Smooth muscle cell (in vitro differentiated cells): ENCODE measurements at regions not wholly inside any gene's neighbourhood (a gene's known extent, or its start where the extent isn't known, plus 50 kb on each side); places are given as distances from the start of the nearest gene placed in this dataset. TPM values are rescaled to one million over a fixed set of nuclear protein-coding genes. Genes with fewer than 3 reads are reported as not detected.

Experiments used
- DNase-seq: peaks from one replicate; lab custom pipeline; 2025; ENCODE audit not compliant: unreplicated experiment; lab: John Stamatoyannopoulos, UW
- H2AFZ ChIP-seq: fragments of 200-600 bp; sonication (generic); 2 replicates; pipeline ENCODE4 v1.6.0; 2016; ENCODE audit warnings: antibody characterized with exemption, low read depth, mild to moderate bottlenecking
- H3F3A ChIP-seq: fragments of 200-600 bp; sonication (generic); 2 replicates; pipeline ENCODE4 v1.6.0; 2017; ENCODE audit warnings: antibody characterized with exemption, low read depth
- H3K27ac ChIP-seq: fragments of 200-600 bp; sonication (generic); 2 replicates; pipeline ENCODE4 v1.5.1; 2016; ENCODE audit warnings: low read depth, mild to moderate bottlenecking
- H3K27me3 ChIP-seq: fragments of 200-600 bp; sonication (generic); 2 replicates; pipeline ENCODE4 v1.6.1; 2016; ENCODE audit warnings: low read depth, mild to moderate bottlenecking
- H3K36me3 ChIP-seq: fragments of 200-600 bp; sonication (generic); 2 replicates; pipeline ENCODE4 v1.5.1; 2016; ENCODE audit warnings: low read depth
- H3K4me1 ChIP-seq: fragments of 200-600 bp; sonication (generic); 2 replicates; pipeline ENCODE4 v1.5.1; 2016; ENCODE audit warnings: low read depth
- H3K4me2 ChIP-seq: fragments of 200-600 bp; sonication (generic); 2 replicates; pipeline ENCODE4 v1.6.0; 2016; ENCODE audit warnings: mild to moderate bottlenecking
- H3K4me3 ChIP-seq: fragments of 200-600 bp; sonication (generic); 2 replicates; pipeline ENCODE4 v1.5.1; 2016; ENCODE audit warnings: mild to moderate bottlenecking
- H3K79me2 ChIP-seq: fragments of 200-600 bp; sonication (generic); 2 replicates; pipeline ENCODE4 v1.6.0; 2016; ENCODE audit warnings: low read depth, mild to moderate bottlenecking
- H3K9ac ChIP-seq: fragments of 200-600 bp; sonication (generic); 2 replicates; pipeline ENCODE4 v1.6.0; 2016; ENCODE audit warnings: low read depth
- H3K9me3 ChIP-seq: fragments of 200-600 bp; sonication (generic); replicated peaks from 2 replicates; pipeline ENCODE4 v1.5.1; 2016; ENCODE audit warnings: low read depth
- H4K20me1 ChIP-seq: fragments of 200-600 bp; sonication (generic); 2 replicates; pipeline ENCODE4 v1.6.0; 2016; ENCODE audit warnings: low read depth
- WGBS: methylation state at CpG from one replicate; pipeline ENCODE4 v1.1.7; 2016; ENCODE audit warnings: low lambda C conversion rate; 5-methylcytosine and 5-hydroxymethylcytosine counted together
- small RNA-seq: library from RNA; depleted of rRNA; stranded (forward); fragments of <200 nt; gene quantifications from one replicate; pipeline ENCODE3, GENCODE V24; 2014
- TF ChIP-seq, protein P1 (sequence below): fragments of 200-600 bp; sonication (generic); IDR thresholded peaks from 2 replicates; pipeline ENCODE4 v1.5.1; 2017; ENCODE audit warnings: borderline replicate concordance, mild to moderate bottlenecking, antibody characterized with exemption; ENCODE audit not compliant: insufficient read depth, poor library complexity, severe bottlenecking

DNA sequence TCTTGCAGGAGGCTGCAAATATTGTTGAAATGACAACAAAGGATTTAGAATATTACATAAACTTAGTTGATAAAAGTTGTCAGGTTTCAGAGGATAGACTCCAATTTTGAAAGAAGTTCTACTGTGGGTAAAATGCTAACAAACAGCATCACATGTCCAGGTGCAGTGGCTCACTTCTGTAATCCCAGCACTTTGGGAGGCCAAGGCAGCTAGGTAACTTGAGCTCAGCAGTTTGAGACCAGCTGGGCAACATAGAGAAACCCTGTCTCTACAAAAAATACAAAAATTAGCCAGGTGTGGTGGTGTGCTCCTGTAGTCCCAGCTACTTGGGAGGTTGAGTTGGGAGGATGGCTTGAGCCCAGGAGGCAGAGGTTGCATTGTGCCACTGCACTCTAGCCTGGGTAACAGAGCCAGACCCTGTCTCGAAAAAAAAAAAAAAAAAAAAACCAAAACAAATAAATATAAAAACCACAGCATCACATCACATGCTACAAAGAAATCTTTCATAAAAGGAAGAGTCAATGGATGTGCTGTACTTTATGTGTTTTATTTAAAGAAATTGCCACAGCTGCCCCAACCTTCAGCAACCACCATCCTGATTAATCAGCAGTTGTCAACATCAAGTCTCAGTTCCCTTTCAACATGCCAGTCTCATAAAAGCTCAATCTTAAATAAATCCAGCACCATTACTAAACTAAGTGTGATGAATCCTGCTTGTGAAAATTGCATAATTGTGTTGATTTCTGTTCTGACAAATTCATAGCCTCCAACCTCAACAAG, 83.2 kb upstream of the MBL2 start:
- no peak overlapping the region for H3K9ac ChIP-seq
- H3K36me3 ChIP-seq: no peaks in the 10 kb centered on the region
- H3K9me3 ChIP-seq: no peaks in the 10 kb centered on the region
- H4K20me1 ChIP-seq: no peaks in the 10 kb centered on the region
- 85% methylated on average over 1 of the region's 1 CpG for WGBS
- DNase-seq: no peak
- H3K4me1 ChIP-seq: no peaks in the 10 kb centered on the region
- H3K27ac ChIP-seq: no peak overlapping the region
- H3K79me2 ChIP-seq: no peaks in the 10 kb centered on the region
- H3K27me3 ChIP-seq: no peaks in the 10 kb centered on the region
- H3F3A ChIP-seq: no peaks in the 10 kb centered on the region
- no peak overlapping the region for H2AFZ ChIP-seq
- H3K4me2 ChIP-seq: no peak overlapping the region
- TF ChIP-seq, protein P1, sequence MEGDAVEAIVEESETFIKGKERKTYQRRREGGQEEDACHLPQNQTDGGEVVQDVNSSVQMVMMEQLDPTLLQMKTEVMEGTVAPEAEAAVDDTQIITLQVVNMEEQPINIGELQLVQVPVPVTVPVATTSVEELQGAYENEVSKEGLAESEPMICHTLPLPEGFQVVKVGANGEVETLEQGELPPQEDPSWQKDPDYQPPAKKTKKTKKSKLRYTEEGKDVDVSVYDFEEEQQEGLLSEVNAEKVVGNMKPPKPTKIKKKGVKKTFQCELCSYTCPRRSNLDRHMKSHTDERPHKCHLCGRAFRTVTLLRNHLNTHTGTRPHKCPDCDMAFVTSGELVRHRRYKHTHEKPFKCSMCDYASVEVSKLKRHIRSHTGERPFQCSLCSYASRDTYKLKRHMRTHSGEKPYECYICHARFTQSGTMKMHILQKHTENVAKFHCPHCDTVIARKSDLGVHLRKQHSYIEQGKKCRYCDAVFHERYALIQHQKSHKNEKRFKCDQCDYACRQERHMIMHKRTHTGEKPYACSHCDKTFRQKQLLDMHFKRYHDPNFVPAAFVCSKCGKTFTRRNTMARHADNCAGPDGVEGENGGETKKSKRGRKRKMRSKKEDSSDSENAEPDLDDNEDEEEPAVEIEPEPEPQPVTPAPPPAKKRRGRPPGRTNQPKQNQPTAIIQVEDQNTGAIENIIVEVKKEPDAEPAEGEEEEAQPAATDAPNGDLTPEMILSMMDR: no peak
- no peak overlapping the region for H3K4me3 ChIP-seq

DNA sequence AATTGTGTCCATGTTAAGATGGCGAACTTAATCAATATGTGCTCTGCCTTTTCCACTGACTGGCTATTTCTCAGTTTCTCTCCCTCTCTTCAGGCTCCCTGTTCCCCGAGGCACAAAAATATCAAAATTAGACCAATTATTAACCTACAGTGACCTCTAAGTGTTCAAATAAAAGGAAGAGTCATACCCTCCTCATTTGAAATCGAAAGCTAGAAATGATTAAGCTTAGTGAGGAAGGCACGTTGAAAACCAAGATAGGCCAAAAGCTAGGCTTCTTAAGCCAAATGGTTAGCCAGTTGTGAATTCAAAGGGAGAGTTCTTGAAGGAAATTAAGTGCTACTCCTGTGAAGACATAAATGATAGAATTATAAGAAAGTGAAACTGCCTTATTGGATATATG, 81.1 kb upstream of the MBL2 start:
- Histone ChIP-seq H3K9ac (no peak overlapping the region), H3K4me2 (no peak overlapping the region), H2AFZ (no peak overlapping the region), H3K27me3 (no peaks in the 10 kb centered on the region), H3K36me3 (no peaks in the 10 kb centered on the region), H3F3A (no peaks in the 10 kb centered on the region), H3K79me2 (no peaks in the 10 kb centered on the region), H3K9me3 (no peaks in the 10 kb centered on the region), H3K4me3 (no peak overlapping the region), H3K27ac (no peak overlapping the region), H4K20me1 (no peaks in the 10 kb centered on the region), H3K4me1 (no peaks in the 10 kb centered on the region)
- WGBS: 95% methylated on average over 4 of the region's 4 CpGs
- no peak for DNase-seq
- TF ChIP-seq, protein P1: no peak

DNA sequence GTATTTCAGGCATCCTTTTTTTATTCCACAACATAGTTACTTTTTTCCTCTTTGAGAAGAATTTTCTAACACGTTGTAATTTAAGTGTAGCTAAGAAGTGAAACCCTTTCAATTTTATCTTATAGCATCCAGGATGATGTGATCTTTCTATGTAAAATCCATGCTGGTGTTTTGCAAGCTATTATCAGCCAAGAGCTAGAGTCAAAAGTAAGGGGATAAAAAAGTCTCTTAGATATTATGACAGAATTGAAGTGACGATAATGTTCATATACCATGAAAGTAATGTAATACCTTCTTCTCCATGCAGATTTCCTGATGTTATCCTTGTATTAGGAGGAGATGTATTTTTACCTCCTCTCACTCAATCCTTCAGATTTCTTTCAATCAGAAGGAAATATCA, 64.2 kb upstream of the MBL2 start:
- no peak for DNase-seq
- TF ChIP-seq, protein P1: no peak
- no peaks in the 10 kb centered on the region for H3F3A ChIP-seq
- H3K4me2 ChIP-seq: no peak overlapping the region
- H2AFZ ChIP-seq: no peak overlapping the region
- H3K27ac ChIP-seq: no peak overlapping the region
- WGBS: 100% methylated on average over 2 of the region's 2 CpGs
- no peaks in the 10 kb centered on the region for H3K9me3 ChIP-seq
- H3K4me3 ChIP-seq: no peak overlapping the region
- no peaks in the 10 kb centered on the region for H4K20me1 ChIP-seq
- no peaks in the 10 kb centered on the region for H3K79me2 ChIP-seq
- no peaks in the 10 kb centered on the region for H3K36me3 ChIP-seq
- no peak overlapping the region for H3K9ac ChIP-seq
- no peaks in the 10 kb centered on the region for H3K27me3 ChIP-seq
- H3K4me1 ChIP-seq: no peaks in the 10 kb centered on the region

Small RNAs in the stretch of these regions (small RNA-seq; reads per million reads assigned to genes)
- not detected for gene RF00019
- 0.08 reads per million for gene RNA5SP318
- not detected for gene SNRPEP8
